PC-3 (cell line): ENCODE measurements at regions not wholly inside any gene's neighbourhood (a gene's known extent, or its start where the extent isn't known, plus 50 kb on each side); places are given as distances from the start of the nearest gene placed in this dataset.

Source experiments
- EZH2 ChIP-seq: fragments of 300-600 bp; sonication (generic); IDR thresholded peaks from one replicate; pipeline ENCODE4 v1.6.1; 2017; ENCODE audit warnings: antibody characterized with exemption, mild to moderate bottlenecking, low read length; ENCODE audit not compliant: unreplicated experiment
- TF ChIP-seq, protein P1 (sequence below): fragments of 300-600 bp; sonication (generic); conservative IDR thresholded peaks from 2 replicates; pipeline ENCODE4 v1.5.1; 2017; ENCODE audit warnings: antibody characterized with exemption, low read depth, mild to moderate bottlenecking, low read length

DNA sequence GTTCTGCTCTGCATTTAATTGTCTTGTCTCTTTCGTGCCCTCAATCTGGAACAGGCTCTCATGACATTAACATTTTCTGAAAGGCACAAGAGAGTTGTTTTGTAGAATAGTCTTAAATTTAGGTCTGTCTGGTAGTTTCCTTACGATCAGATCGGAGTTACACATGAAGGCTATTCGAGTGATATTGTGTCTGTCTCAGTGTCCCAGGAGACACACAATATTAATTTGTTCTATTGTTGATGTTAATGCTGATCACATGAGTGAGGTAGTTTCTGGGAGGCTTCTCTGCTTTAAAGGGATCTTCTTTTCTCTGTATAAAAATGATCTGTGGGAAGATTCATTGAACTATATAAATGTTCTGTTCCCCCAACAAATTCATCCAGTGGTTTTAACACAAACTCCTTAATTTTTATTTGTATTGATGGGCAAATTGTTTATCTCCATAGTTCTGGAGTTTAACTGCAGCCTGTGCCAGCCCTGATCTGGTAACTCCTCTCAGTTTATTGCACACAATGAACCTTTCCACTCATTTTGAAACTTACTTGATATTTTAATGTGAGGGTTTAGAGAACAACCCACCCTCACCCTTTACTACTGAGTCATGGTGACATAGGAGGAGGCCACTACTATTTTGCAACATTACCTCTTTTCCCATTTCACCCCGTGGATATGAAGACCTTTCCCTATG lies 223.0 kb downstream of the CBLN4 start:
- TF ChIP-seq, protein P1, sequence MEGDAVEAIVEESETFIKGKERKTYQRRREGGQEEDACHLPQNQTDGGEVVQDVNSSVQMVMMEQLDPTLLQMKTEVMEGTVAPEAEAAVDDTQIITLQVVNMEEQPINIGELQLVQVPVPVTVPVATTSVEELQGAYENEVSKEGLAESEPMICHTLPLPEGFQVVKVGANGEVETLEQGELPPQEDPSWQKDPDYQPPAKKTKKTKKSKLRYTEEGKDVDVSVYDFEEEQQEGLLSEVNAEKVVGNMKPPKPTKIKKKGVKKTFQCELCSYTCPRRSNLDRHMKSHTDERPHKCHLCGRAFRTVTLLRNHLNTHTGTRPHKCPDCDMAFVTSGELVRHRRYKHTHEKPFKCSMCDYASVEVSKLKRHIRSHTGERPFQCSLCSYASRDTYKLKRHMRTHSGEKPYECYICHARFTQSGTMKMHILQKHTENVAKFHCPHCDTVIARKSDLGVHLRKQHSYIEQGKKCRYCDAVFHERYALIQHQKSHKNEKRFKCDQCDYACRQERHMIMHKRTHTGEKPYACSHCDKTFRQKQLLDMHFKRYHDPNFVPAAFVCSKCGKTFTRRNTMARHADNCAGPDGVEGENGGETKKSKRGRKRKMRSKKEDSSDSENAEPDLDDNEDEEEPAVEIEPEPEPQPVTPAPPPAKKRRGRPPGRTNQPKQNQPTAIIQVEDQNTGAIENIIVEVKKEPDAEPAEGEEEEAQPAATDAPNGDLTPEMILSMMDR = no peak
- TF ChIP-seq EZH2 = no peak
